DMS153 treated with DMSO at 0.1 percent for 48 hours (cell line): ENCODE measurements at regions not wholly inside any gene's neighbourhood (a gene's known extent, or its start where the extent isn't known, plus 50 kb on each side); places are given as distances from the start of the nearest gene placed in this dataset.
"Not testable (repeated sequence)": the region's sequence is repeated elsewhere in the genome, so short reads cannot be mapped to it uniquely, and the experiment has no call there.

Experiments
- DNase-seq: peaks from one replicate; lab custom pipeline; 2025; ENCODE audit not compliant: unreplicated experiment; lab: John Stamatoyannopoulos, UW

DNA sequence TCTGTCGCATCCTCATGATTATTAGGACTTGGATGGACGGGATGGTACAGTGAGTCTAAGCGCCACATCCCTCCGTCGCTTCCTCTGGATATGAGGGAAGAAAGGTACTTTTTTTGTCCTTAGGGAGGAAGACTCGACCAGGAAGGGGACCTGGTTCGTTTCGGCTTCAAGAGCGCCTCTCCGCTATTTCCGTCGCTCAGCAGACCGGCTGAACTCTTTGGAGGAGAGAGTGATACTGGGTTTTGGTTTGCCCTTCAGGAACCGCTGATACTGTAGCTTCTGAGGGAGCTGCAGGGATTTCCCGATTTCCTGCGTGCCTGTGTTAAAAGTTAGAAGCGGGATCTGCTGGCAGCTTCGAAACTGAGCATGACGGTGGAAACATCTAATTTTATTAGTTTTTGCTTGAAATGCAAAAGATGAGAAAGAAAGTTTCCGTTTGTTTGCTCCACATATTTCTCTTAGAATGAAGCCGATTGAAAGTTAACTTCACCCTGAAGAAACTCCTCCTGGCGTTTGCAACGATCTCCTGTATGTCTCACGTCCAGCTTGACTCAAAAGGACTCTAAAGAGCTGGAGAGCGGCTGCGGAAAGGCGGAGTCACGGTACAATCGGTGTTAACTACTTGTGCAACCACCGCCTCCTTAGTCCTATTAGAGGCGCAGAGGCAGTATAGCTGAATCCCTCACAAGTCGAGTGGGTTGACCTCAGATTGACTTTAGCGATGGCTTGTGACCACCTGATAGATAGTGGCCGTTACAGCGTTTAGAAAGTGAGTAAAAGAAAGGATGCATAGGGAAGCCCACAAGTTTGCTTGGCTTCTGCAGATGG, 129.4 kb downstream of the TRIM27 start:
- DNase-seq = no peak

GRCh38 chr6:28800647-28801046, 123.1 kb downstream of the TRIM27 start:
- not testable (repeated sequence) for DNase-seq

GRCh38 chr6:28802417-28803336, 121.1 kb downstream of the TRIM27 start:
- no peak for DNase-seq

- no peak for DNase-seq
Measured at GRCh38 chr6:28803337-28803709, 120.5 kb downstream of the TRIM27 start.

- no peak for DNase-seq
Measured at GRCh38 chr6:28807682-28808280, 116.0 kb downstream of the TRIM27 start.

DNA sequence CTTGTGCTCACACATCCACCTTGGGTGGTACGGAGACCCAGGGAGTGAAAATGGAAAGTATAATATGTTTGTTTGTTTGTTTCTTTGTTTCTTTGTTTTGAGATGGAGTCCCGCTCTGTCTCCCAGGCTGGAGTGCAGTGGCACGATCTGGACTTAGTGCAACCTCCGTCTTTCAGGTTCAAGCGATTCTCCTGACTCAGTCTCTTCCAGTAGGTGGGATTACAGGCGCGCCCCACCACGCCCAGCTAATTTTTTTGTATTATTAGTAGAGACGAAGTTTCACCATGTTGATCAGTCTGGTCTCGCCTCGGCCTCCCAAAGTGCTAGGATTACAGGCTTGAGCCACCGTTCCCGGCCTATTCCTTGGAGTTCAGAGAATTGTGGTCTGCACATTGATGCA, 115.4 kb downstream of the TRIM27 start:
- no peak for DNase-seq

GRCh38 chr6:28809947-28810658, 113.7 kb downstream of the TRIM27 start:
- peak; percentile 63 for DNase-seq

- DNase-seq = no peak
Measured at GRCh38 chr6:28810659-28811053, 113.1 kb downstream of the TRIM27 start.

DNA sequence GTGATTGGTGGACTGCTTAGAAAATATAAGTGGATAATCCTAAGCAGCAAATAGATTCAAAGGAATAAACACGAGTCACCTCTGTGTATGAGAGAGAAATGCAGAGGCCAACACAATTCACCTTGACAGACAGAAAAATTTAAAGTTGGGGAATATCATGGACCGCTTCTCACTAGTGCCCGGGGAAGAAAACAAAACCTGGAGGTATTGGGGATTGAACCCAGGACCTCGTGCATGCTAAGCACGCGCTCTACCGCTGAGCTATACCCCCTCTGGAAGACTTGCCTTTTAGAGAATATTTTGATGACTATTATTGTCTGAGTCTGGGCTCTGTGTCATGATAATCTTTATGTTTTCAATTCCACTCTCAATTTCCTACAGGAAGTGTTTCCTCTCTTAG, 111.9 kb downstream of the TRIM27 start:
- DNase-seq = no peak

DNA sequence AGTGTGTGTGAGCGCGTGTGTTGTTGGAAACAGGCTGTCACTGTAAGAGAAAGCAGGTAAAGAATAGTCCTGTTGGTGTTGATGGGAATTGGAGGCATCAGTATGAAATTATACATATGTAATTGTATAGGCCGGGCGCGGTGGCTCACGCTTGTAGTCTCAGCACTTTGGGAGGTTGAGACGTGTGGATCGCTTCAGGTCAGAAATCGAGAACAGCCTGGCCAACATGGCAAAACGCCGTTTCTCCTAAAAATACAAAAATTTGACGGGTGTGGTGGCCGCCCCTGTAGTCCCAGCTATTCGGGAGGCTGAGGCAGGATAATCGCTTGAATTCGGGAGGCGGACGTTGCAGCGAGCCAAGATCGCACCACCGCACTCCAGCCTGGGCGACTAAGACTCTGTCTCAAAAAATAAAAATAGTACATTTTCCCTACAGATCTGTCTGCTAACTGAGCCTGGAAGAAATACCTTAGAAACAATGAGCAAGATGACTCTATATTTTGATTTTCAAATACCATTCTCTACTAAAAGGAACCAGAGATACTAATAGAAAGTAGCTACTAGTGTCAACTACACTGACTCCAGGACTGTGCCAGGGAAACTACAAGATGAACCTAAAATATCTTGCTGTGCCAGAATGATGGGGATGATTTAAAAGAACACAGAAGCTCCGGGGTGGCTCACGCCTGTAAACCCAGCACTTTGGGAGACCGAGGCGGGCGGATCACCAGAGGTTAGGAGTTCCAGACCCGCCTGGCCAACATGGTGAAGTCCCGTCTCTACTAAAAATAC, 110.8 kb downstream of the TRIM27 start:
- no peak for DNase-seq

DNA sequence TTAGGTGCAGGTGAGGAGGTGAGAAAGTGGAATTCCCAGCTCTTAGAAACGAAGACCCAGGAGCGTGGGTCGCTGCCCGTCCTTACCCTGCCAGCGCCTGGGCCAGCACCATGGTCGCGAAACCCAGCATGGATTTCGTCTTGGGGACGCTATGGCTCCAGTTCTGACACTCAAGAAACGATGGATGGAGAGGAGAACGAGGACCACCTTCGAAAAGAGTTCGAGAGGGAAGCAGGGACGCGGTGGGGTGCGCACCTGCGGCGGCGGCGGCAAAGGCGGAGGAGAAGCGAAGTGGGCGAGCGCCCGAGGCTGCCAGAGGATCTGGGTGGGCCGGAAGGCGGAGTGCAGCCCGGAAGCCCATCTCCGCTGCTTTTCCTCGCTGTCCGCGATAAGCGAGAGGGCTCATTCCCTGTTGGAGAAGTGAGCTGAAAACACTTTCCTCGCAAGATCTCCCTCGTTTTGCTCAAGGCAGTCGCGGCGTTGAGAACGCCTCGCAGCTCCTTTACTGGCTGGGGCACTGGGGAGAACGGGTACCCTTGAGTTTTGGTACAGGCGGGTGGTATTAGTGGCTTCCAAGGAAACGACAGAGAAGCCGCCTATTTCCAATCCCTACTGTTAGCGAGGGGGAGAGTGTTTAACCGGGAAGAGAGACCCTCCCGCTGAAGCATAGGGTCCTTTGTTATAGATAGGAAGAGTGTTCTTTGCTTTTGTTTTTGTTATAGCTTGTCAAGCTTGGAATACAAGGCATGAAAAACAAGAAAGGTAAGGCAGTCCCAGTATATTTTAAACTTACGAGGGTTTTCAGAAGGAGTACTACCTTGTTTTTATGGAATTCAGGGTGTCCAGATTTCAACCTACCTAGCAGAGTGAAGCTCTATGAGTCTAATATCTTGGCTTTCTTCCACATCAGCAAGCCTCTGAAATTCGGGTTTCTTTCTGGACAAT, 109.5 kb downstream of the TRIM27 start:
- DNase-seq = no peak

- no peak for DNase-seq
Measured at GRCh38 chr6:28816339-28816908, 107.4 kb downstream of the TRIM27 start.

GRCh38 chr6:28816909-28817807, 106.6 kb downstream of the TRIM27 start:
- DNase-seq = no peak

DNA sequence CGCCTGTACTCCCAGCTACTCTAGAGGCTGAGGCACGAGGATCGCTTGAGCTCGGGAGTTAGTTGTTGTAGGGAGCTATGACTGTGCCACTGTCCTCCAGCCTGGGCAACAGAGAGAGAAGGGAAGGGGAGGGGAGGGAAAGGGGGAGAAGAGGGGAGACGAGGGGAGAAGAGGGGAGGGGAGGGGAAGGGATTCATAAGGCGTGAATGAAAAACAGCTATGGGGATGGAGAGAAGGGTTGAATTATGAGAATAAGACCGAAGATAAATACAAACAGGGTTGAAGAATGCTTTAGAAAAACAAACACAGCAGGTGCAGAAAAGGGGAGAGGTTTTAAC, 106.0 kb downstream of the TRIM27 start:
- no peak for DNase-seq

DNA sequence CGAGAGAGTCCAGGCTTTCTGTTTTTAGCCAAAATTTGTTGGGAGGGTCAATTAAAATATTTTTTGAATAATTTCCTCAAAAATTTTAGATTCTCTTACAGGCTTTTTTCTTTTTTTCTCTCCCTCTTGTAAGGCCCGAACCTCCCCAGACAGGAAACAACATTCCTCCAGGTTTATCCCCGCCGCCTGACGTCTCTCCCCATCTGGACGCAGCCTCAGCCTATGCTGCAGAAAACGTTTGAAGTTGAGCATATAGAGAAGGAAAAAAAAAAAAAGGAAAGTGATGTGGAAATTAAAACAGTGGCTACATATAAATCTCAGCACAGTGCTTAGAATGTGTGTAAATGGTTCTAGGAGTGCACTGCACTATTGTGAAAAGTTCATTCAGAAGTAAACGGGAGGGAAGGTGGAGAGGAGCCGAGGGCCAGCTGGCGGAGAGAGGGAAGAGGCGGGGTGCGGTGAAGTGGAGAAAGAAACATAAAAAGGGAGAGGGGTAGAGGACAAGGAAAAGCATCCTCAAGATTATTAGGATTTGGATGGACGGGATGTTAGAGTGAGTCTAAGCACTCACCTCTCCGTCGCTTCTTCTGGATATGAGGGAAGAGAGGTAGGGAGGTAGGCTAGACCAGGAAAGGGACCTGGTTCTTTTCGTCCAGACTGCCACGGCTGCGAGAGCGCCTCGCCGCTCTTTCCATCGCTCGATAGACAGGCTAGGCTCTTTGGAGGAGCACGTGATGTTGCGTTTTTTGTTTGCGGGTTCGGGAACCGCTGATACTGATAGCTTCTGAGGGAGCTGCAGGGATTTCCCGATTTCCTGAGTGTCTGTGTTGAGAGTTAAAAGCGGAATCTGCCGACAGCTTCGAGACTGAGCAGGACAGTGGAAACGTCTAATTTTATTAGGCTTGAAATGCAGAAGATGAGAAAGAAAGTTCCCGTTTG, 98.7 kb downstream of the TRIM27 start:
- DNase-seq = no peak

DNA sequence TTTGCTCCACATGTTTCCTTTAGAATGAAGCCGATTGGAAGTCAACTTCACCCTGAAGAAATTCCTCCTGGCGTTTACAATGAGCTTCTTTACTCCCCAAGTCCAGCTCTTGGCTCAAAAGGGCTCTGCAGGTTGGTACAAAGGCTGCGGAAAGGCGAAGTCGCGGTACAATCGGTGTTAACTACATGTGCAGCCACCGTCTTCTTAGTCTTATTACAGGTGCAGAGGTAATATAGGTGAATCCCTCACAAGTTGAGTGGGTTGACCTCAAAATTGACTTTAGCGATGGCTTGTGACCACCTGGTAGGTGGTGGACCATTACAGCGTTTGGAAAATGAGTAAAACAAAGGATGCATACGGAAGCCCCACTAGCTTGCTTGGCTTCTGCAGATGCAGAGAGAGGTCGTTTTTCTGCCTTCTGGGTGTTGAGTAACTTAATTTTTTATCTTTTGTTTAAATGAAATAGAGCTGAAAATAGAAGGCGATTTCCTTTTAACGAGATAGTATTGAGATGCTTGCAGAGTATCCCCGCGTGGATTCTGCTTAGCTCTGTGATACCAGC, 98.0 kb downstream of the TRIM27 start:
- no peak for DNase-seq
